Sigmoid colon (tissue), 4 donors: ENCODE measurements at regions not wholly inside any gene's neighbourhood (a gene's known extent, or its start where the extent isn't known, plus 50 kb on each side); places are given as distances from the start of the nearest gene placed in this dataset.

Experiments
- CTCF ChIP-seq, 4 experiments: fragments of 450-650 bp in 3 of 4; fragments of 200-600 bp in 1 of 4; IDR thresholded peaks; one replicate each; pipeline ENCODE4 v1.5.1; 2016 to 2019; ENCODE audit warnings: antibody characterized with exemption in 4 of 4, mild to moderate bottlenecking in 3 of 4, moderate library complexity in 2 of 4
- POLR2A ChIP-seq, 2 donors: fragments of 450-650 bp; IDR thresholded peaks; one replicate each; pipeline ENCODE4 v1.6.1; 2016; ENCODE audit warnings: antibody characterized with exemption in 2 of 2, mild to moderate bottlenecking in 2 of 2, moderate library complexity in 2 of 2
- POLR2AphosphoS5 ChIP-seq, 4 donors: sonication (generic); formaldehyde crosslinking; IDR thresholded peaks; one replicate each; pipeline ENCODE4 v1.6.1; 2017; ENCODE audit warnings: antibody characterized with exemption in 4 of 4

- TF ChIP-seq CTCF (IDR thresholded peaks at IDR 0.05) = no peak
- no peak for TF ChIP-seq POLR2AphosphoS5 (IDR thresholded peaks at IDR 0.05)
- TF ChIP-seq POLR2A (IDR thresholded peaks at IDR 0.05) = no peak
These were observed 74.2 kb upstream of the MARCHF10 start for GRCh38 chr17:62882284-62882683.
